OCI-LY3 (cell line): ENCODE measurements at regions not wholly inside any gene's neighbourhood (a gene's known extent, or its start where the extent isn't known, plus 50 kb on each side); places are given as distances from the start of the nearest gene placed in this dataset.

ENCODE experiments used
- H2AFZ ChIP-seq: fragments of 200-600, 300-600 bp; shearing (Covaris generic); 2 replicates; pipeline ENCODE4 v1.6.0; 2014; ENCODE audit warnings: antibody characterized with exemption, low read depth, low read length
- H3K27ac ChIP-seq: fragments of 200-600, 300-600 bp; sonication (generic); 2 replicates; pipeline ENCODE4 v1.5.1; 2014; ENCODE audit warnings: mild to moderate bottlenecking, low read length, moderate library complexity, mixed read lengths
- H3K27me3 ChIP-seq: fragments of 200-600, 300-600 bp; sonication (generic); 2 replicates; pipeline ENCODE4 v1.6.1; 2014; ENCODE audit warnings: low read depth, low read length, mixed read lengths
- H3K36me3 ChIP-seq: fragments of 200-600, 300-600 bp; sonication (generic); replicated peaks from 2 replicates; pipeline ENCODE3; 2014; ENCODE audit warnings: low read depth, low read length, mixed read lengths
- H3K4me1 ChIP-seq: fragments of 300-600, 200-600 bp; sonication (generic); 2 replicates; pipeline ENCODE4 v1.6.1; 2014; ENCODE audit warnings: low read length, mixed read lengths
- H3K4me2 ChIP-seq: fragments of 200-600, 300-600 bp; sonication (generic); 2 replicates; pipeline ENCODE4 v1.6.1; 2014; ENCODE audit warnings: low read length, mixed read lengths
- H3K4me3 ChIP-seq: fragments of 300-600, 200-600 bp; sonication (generic); 2 replicates; pipeline ENCODE4 v1.5.1; 2014; ENCODE audit warnings: antibody characterized with exemption, mild to moderate bottlenecking, low read length, moderate library complexity
- H3K79me2 ChIP-seq: fragments of 300-600, 200-600 bp; shearing (Covaris generic); 2 replicates; pipeline ENCODE4 v1.6.1; 2014; ENCODE audit warnings: mild to moderate bottlenecking, low read length, mixed read lengths
- H3K9ac ChIP-seq: fragments of 300-600, 200-600 bp; shearing (Covaris generic); 2 replicates; pipeline ENCODE4 v1.6.0; 2014; ENCODE audit warnings: mild to moderate bottlenecking, low read length, moderate library complexity
- H3K9me3 ChIP-seq: fragments of 200-600, 300-600 bp; shearing (Covaris generic); 2 replicates; pipeline ENCODE4 v1.6.1; 2014; ENCODE audit warnings: low read length, mixed read lengths; ENCODE audit not compliant: insufficient read depth
- H4K20me1 ChIP-seq: fragments of 200-600, 300-600 bp; sonication (generic); 2 replicates; pipeline ENCODE4 v1.6.1; 2016; ENCODE audit warnings: low read length, mixed read lengths; ENCODE audit not compliant: insufficient read depth
- EZH2phosphoT487 ChIP-seq: fragments of 200-600 bp; shearing (Covaris generic); IDR thresholded peaks from 2 replicates; pipeline ENCODE4 v1.6.1; 2018; ENCODE audit warnings: antibody characterized with exemption, mixed run types, low read depth
- TF ChIP-seq, protein P1 (sequence below): fragments of 200-600, 300-600 bp; sonication (generic); IDR thresholded peaks from 2 replicates; pipeline ENCODE4 v1.5.1; 2014; ENCODE audit warnings: antibody characterized with exemption, low read length, low read depth

DNA sequence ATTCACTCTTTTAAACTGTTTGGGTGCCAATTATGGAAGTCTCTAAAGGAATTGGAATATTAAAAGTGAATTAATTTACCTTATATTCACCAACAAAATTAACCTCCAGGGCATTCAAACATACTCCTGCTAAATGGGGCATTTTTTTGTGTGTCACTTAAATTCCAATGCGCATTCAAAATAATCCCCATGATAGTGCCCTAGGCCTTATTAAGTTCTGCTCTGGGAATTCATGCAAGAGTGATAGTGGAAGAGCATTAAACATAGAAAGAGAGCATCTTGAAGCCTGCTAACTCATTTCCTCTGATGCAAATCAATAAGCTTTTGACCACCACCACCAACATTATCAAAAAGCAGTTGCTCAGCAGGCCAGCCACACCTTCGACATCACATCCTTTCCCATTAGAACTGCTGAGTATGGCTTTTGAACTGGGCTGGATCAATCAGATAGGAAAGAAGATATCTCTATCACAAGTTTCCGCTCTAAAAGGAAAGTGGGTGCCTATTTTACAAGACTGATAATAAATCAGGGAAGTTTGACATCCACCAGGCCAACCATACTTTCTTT is 156.7 kb downstream of the TMCO5A start:
- H3K4me1 ChIP-seq: peaks cover 3% of the 10 kb centered on the region
- H3K27me3 ChIP-seq: no peaks in the 10 kb centered on the region
- H3K79me2 ChIP-seq: no peaks in the 10 kb centered on the region
- H3K36me3 ChIP-seq: no peaks in the 10 kb centered on the region
- H3K9me3 ChIP-seq: no peaks in the 10 kb centered on the region
- H3K4me3 ChIP-seq: no peak overlapping the region
- H3K27ac ChIP-seq: no peak overlapping the region
- no peak overlapping the region for H2AFZ ChIP-seq
- H4K20me1 ChIP-seq: no peaks in the 10 kb centered on the region
- H3K4me2 ChIP-seq: no peak overlapping the region
- H3K9ac ChIP-seq: no peak overlapping the region
- TF ChIP-seq, protein P1, sequence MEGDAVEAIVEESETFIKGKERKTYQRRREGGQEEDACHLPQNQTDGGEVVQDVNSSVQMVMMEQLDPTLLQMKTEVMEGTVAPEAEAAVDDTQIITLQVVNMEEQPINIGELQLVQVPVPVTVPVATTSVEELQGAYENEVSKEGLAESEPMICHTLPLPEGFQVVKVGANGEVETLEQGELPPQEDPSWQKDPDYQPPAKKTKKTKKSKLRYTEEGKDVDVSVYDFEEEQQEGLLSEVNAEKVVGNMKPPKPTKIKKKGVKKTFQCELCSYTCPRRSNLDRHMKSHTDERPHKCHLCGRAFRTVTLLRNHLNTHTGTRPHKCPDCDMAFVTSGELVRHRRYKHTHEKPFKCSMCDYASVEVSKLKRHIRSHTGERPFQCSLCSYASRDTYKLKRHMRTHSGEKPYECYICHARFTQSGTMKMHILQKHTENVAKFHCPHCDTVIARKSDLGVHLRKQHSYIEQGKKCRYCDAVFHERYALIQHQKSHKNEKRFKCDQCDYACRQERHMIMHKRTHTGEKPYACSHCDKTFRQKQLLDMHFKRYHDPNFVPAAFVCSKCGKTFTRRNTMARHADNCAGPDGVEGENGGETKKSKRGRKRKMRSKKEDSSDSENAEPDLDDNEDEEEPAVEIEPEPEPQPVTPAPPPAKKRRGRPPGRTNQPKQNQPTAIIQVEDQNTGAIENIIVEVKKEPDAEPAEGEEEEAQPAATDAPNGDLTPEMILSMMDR: no peak
- no peak for TF ChIP-seq EZH2phosphoT487

DNA sequence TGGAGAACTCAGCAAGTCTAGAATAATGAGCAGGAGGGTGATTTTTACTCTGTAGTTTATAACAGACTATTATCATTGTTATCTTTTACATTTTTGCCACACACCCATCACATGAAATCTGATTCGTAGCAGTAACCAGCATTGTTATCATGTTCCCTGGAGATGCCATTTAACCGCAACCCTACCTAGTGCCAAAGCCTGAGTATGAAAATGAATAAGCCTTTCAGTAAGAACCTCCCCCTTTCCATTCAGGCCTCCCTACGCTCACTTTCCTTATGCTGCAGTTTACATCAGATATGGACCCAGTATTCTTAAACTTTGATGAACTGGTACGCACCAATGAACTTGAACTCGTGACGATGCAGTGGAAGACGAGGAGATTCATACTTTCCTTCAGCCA is 158.7 kb upstream of the SPRED1 start:
- Histone ChIP-seq H4K20me1 (no peaks in the 10 kb centered on the region), H3K4me3 (no peak overlapping the region), H3K79me2 (no peaks in the 10 kb centered on the region), H3K9ac (no peak overlapping the region), H3K27ac (no peak overlapping the region), H3K4me2 (no peak overlapping the region), H2AFZ (no peak overlapping the region), H3K4me1 (no peaks in the 10 kb centered on the region), H3K9me3 (no peaks in the 10 kb centered on the region), H3K27me3 (no peaks in the 10 kb centered on the region), H3K36me3 (no peaks in the 10 kb centered on the region)
- TF ChIP-seq EZH2phosphoT487: no peak
- TF ChIP-seq, protein P1: no peak

DNA sequence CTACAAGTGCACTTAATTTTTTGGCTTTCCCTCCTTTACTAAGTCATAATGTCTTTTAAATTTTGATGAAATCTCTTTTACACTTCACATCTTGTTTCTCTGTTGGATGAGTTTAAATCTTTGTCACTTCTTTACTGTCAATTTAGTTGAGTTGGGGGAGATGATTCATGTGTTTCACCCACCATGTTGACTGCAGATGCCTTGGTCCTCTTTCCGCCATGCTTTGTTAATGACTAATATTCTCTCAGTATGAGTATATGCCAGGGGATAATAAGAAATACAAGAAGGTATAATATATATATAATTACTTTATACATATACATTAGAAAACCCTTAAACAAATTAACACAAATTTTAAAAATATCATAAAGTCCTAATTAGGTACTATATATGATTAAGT is 149.7 kb upstream of the SPRED1 start:
- H3K27me3 ChIP-seq: no peaks in the 10 kb centered on the region
- no peaks in the 10 kb centered on the region for H3K9me3 ChIP-seq
- no peaks in the 10 kb centered on the region for H4K20me1 ChIP-seq
- H3K4me3 ChIP-seq: no peak overlapping the region
- H2AFZ ChIP-seq: no peak overlapping the region; the same call in 1 of the 2 replicates
- H3K79me2 ChIP-seq: no peaks in the 10 kb centered on the region
- TF ChIP-seq EZH2phosphoT487: no peak
- TF ChIP-seq, protein P1: no peak
- H3K9ac ChIP-seq: no peak overlapping the region
- no peak overlapping the region for H3K4me2 ChIP-seq
- H3K4me1 ChIP-seq: peaks cover 5% of the 10 kb centered on the region; the same call in 1 of the 2 replicates
- no peak overlapping the region for H3K27ac ChIP-seq
- no peaks in the 10 kb centered on the region for H3K36me3 ChIP-seq

DNA sequence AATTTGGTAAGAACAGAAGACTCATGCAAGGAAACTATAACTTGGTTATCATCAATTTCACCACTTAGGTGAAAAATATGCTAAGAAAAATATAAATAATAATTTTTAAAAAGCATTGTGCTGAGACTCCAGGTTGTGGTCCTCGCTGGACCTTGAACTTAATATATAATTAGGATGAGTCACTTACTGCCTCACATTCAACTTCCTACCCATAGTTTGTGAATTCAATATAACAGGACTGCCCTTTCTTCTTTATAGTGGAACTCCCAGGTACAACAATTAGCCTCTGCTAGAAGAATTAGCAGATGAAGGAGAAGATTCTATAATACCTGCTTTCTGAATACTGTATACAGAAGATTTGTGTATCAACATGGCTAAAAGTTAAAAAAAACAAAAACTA is 149.1 kb upstream of the SPRED1 start:
- H3K9me3 ChIP-seq: no peaks in the 10 kb centered on the region
- no peaks in the 10 kb centered on the region for H4K20me1 ChIP-seq
- H2AFZ ChIP-seq: no peak overlapping the region
- H3K4me3 ChIP-seq: no peak overlapping the region
- no peak overlapping the region for H3K9ac ChIP-seq
- no peaks in the 10 kb centered on the region for H3K27me3 ChIP-seq
- H3K79me2 ChIP-seq: no peaks in the 10 kb centered on the region
- H3K36me3 ChIP-seq: no peaks in the 10 kb centered on the region
- no peak overlapping the region for H3K4me2 ChIP-seq
- peaks cover 5% of the 10 kb centered on the region; the same call in 1 of the 2 replicates for H3K4me1 ChIP-seq
- no peak overlapping the region for H3K27ac ChIP-seq
- TF ChIP-seq EZH2phosphoT487: no peak
- TF ChIP-seq, protein P1: no peak
